ENCODE measurements at regions not wholly inside any gene's neighbourhood (a gene's known extent, or its start where the extent isn't known, plus 50 kb on each side); places are given as distances from the start of the nearest gene placed in this dataset.

- no peak for TF ChIP-seq CTCF (IDR thresholded peaks at IDR 0.05)
- no peak for TF ChIP-seq POLR2A (IDR thresholded peaks at IDR 0.05)
Observed at GRCh38 chr4:157934151-157934550, 238.7 kb downstream of the GASK1B start.

All from uterus (tissue), 2 donors.